GM23338 (cell line): ENCODE measurements at regions not wholly inside any gene's neighbourhood (a gene's known extent, or its start where the extent isn't known, plus 50 kb on each side); places are given as distances from the start of the nearest gene placed in this dataset.

Experiments used
- EZH2phosphoT487 ChIP-seq: fragments of 200-600 bp; sonication (generic); IDR thresholded peaks from one replicate; pipeline ENCODE4 v1.8.1; 2018; ENCODE audit warnings: antibody characterized with exemption; ENCODE audit not compliant: unreplicated experiment
- NANOG ChIP-seq: IDR thresholded peaks from 2 replicates; pipeline ENCODE4 v1.6.1; 2016; ENCODE audit warnings: antibody characterized with exemption, borderline replicate concordance
- POLR2AphosphoS5 ChIP-seq: IDR thresholded peaks from 2 replicates; pipeline ENCODE4 v1.6.1; 2016; ENCODE audit warnings: antibody characterized with exemption, low read depth
- STAT1 ChIP-seq: IDR thresholded peaks from one replicate; pipeline ENCODE4 v1.6.1; 2016; ENCODE audit warnings: antibody characterized with exemption; ENCODE audit not compliant: unreplicated experiment
- TF ChIP-seq, protein P1 (sequence below), 2 experiments: fragments of 200-600 bp in 1 of 2; sonication (generic) in 1 of 2; conservative IDR thresholded peaks; 2 replicates each; pipeline versions ENCODE4 v1.5.1 to v1.6.1; 2016 to 2017; ENCODE audit warnings: antibody characterized with exemption in 2 of 2, low read depth in 2 of 2, mild to moderate bottlenecking in 2 of 2, moderate library complexity in 1 of 2
- TF ChIP-seq, protein P2 (sequence below): IDR thresholded peaks from one replicate; pipeline ENCODE4 v1.6.1; 2018; ENCODE audit warnings: antibody characterized with exemption; ENCODE audit not compliant: unreplicated experiment

GRCh38 chr4:36763814-36764213, 480.7 kb upstream of the NWD2 start:
- TF ChIP-seq POLR2AphosphoS5 (no peak), EZH2phosphoT487 (no peak), STAT1 (no peak), NANOG (no peak)
- TF ChIP-seq, protein P1, sequence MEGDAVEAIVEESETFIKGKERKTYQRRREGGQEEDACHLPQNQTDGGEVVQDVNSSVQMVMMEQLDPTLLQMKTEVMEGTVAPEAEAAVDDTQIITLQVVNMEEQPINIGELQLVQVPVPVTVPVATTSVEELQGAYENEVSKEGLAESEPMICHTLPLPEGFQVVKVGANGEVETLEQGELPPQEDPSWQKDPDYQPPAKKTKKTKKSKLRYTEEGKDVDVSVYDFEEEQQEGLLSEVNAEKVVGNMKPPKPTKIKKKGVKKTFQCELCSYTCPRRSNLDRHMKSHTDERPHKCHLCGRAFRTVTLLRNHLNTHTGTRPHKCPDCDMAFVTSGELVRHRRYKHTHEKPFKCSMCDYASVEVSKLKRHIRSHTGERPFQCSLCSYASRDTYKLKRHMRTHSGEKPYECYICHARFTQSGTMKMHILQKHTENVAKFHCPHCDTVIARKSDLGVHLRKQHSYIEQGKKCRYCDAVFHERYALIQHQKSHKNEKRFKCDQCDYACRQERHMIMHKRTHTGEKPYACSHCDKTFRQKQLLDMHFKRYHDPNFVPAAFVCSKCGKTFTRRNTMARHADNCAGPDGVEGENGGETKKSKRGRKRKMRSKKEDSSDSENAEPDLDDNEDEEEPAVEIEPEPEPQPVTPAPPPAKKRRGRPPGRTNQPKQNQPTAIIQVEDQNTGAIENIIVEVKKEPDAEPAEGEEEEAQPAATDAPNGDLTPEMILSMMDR (conservative IDR thresholded peaks at IDR 0.05; ENCODE audit: low read depth in 2 of 2), result no peak
- TF ChIP-seq, protein P2, sequence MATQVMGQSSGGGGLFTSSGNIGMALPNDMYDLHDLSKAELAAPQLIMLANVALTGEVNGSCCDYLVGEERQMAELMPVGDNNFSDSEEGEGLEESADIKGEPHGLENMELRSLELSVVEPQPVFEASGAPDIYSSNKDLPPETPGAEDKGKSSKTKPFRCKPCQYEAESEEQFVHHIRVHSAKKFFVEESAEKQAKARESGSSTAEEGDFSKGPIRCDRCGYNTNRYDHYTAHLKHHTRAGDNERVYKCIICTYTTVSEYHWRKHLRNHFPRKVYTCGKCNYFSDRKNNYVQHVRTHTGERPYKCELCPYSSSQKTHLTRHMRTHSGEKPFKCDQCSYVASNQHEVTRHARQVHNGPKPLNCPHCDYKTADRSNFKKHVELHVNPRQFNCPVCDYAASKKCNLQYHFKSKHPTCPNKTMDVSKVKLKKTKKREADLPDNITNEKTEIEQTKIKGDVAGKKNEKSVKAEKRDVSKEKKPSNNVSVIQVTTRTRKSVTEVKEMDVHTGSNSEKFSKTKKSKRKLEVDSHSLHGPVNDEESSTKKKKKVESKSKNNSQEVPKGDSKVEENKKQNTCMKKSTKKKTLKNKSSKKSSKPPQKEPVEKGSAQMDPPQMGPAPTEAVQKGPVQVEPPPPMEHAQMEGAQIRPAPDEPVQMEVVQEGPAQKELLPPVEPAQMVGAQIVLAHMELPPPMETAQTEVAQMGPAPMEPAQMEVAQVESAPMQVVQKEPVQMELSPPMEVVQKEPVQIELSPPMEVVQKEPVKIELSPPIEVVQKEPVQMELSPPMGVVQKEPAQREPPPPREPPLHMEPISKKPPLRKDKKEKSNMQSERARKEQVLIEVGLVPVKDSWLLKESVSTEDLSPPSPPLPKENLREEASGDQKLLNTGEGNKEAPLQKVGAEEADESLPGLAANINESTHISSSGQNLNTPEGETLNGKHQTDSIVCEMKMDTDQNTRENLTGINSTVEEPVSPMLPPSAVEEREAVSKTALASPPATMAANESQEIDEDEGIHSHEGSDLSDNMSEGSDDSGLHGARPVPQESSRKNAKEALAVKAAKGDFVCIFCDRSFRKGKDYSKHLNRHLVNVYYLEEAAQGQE, result no peak
